GM13977 (cell line): ENCODE measurements at regions not wholly inside any gene's neighbourhood (a gene's known extent, or its start where the extent isn't known, plus 50 kb on each side); places are given as distances from the start of the nearest gene placed in this dataset.

Experiments used
- DNase-seq: peaks from one replicate; pipeline ENCODE4 v3.0.0; 2012; ENCODE audit warnings: low spot score
- in situ Hi-C: fragments of 300-500 bp; cut with MboI; formaldehyde crosslinking; loops from one replicate; pipeline ENCODE4 v1.12.0; 2022; ENCODE audit warnings: low sequenced_read_pairs, low pct_unique_long_range_greater_than_20kb, mixed read lengths, inconsistent platforms; ENCODE audit not compliant: unreplicated experiment
- TF ChIP-seq, protein P1 (sequence below): IDR thresholded peaks from 2 replicates; pipeline ENCODE4 v1.5.1; 2012; ENCODE audit warnings: mild to moderate bottlenecking, control low read depth; ENCODE audit not compliant: insufficient read depth; ENCODE audit errors: extremely low read depth, missing control alignments

GRCh38 chr10:4307910-4308309 is 518.1 kb upstream of the AKR1E2 start:
- in situ Hi-C loops: no loop called here
- DNase-seq: no peak
- TF ChIP-seq, protein P1, sequence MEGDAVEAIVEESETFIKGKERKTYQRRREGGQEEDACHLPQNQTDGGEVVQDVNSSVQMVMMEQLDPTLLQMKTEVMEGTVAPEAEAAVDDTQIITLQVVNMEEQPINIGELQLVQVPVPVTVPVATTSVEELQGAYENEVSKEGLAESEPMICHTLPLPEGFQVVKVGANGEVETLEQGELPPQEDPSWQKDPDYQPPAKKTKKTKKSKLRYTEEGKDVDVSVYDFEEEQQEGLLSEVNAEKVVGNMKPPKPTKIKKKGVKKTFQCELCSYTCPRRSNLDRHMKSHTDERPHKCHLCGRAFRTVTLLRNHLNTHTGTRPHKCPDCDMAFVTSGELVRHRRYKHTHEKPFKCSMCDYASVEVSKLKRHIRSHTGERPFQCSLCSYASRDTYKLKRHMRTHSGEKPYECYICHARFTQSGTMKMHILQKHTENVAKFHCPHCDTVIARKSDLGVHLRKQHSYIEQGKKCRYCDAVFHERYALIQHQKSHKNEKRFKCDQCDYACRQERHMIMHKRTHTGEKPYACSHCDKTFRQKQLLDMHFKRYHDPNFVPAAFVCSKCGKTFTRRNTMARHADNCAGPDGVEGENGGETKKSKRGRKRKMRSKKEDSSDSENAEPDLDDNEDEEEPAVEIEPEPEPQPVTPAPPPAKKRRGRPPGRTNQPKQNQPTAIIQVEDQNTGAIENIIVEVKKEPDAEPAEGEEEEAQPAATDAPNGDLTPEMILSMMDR: no peak

- in situ Hi-C loops: no loop called here
- no peak for DNase-seq
- TF ChIP-seq, protein P1: no peak
Measured at GRCh38 chr10:4306871-4307270, 519.1 kb upstream of the AKR1E2 start.

DNA sequence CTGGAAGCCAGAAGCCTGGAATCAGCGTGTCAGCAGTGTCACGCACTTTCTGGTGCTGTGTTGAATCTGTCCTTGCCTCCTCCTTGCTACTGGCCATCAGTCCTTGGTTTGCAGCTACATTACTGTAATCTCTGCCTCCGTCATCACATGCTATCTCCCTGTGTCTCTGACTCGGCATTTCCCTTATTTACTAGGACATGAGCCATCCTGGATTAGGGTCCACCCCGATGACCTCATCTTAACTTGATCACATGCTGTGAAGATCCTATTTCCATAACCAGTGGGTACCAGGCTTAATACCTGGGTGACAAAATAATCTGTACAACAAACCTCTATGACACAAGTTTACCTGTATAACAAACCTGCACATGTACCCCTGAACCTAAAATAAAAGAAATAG is 518.0 kb upstream of the KLF6 start:
- in situ Hi-C loops: no loop called here
- TF ChIP-seq, protein P1: no peak
- no peak for DNase-seq

GRCh38 chr10:4301291-4302045 is 516.5 kb upstream of the KLF6 start:
- in situ Hi-C loops: no loop called here
- TF ChIP-seq, protein P1: no peak
- no peak for DNase-seq

GRCh38 chr10:4296161-4296560 is 511.2 kb upstream of the KLF6 start:
- no peak for DNase-seq
- in situ Hi-C loops: no loop called here
- TF ChIP-seq, protein P1: no peak

GRCh38 chr10:4294996-4295792 is 510.2 kb upstream of the KLF6 start:
- TF ChIP-seq, protein P1: no peak
- in situ Hi-C loops: no loop called here
- no peak for DNase-seq
